ENCODE measurements at regions not wholly inside any gene's neighbourhood (a gene's known extent, or its start where the extent isn't known, plus 50 kb on each side); places are given as distances from the start of the nearest gene placed in this dataset.
"Not testable (repeated sequence)": the region's sequence is repeated elsewhere in the genome, so short reads cannot be mapped to it uniquely, and the experiment has no call there.

DNA sequence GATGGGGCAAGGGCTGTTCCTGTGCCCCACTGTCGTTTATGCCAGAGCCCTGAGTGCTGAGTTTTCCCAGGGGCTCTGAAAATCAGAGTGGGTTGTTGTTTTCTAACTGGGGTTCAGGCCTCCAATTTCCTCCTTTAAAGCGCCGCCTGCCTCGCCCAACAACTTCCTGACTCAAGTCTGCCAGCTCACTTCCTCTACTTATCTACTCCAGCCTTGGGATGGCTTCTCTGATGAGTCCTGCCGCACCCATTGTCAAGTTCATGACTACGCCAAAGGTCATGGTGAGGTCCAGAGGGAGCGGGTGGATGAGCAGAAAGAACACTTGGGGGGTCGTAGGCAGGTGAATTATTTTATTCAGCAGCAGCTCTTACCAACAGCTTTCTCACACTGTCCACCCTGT is 104.7 kb downstream of the UTP18 start:
- no peak overlapping the region for H3K27ac ChIP-seq (ENCODE audit: low read depth, low read length, poor library complexity, severe bottlenecking)
- no peaks in the 10 kb centered on the region for H3K4me1 ChIP-seq (ENCODE audit: insufficient read depth, low read length, severe bottlenecking)
- TF ChIP-seq EZH2 (IDR thresholded peaks at IDR 0.05; ENCODE audit: borderline replicate concordance, low read length): no peak
- TF ChIP-seq, protein P1, sequence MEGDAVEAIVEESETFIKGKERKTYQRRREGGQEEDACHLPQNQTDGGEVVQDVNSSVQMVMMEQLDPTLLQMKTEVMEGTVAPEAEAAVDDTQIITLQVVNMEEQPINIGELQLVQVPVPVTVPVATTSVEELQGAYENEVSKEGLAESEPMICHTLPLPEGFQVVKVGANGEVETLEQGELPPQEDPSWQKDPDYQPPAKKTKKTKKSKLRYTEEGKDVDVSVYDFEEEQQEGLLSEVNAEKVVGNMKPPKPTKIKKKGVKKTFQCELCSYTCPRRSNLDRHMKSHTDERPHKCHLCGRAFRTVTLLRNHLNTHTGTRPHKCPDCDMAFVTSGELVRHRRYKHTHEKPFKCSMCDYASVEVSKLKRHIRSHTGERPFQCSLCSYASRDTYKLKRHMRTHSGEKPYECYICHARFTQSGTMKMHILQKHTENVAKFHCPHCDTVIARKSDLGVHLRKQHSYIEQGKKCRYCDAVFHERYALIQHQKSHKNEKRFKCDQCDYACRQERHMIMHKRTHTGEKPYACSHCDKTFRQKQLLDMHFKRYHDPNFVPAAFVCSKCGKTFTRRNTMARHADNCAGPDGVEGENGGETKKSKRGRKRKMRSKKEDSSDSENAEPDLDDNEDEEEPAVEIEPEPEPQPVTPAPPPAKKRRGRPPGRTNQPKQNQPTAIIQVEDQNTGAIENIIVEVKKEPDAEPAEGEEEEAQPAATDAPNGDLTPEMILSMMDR (IDR thresholded peaks at IDR 0.05; ENCODE audit: low read length): no peak

DNA sequence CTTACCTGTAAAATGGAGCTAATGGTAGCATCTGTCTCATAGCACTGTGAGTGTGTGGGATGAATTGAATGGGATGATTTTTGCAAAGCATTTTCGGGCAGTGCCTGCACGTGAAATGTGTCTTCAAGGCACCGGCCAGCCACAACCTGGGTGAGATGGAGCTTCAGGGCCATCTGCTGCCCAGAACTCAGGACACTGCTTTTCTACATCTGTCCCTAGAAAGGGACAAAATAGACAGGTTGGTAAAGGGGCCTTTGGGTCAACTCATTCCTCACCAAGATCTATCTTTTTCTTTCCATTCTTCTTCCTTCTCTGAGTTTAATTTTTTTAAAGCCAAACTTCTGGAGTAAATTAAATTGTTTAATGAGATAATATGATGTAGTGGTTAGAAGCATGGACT is 106.5 kb downstream of the UTP18 start:
- Histone ChIP-seq H3K9me3 (ENCODE audit: low read length) (no peaks in the 10 kb centered on the region), H3K9me2 (ENCODE audit: low read depth, low read length) (no peaks in the 10 kb centered on the region), H3K79me2 (ENCODE audit: insufficient read depth, low read length) (no peaks in the 10 kb centered on the region), H3K36me3 (ENCODE audit: insufficient read depth, low read length) (no peaks in the 10 kb centered on the region), H3K4me2 (ENCODE audit: low read length) (no peak overlapping the region), H3K27ac (ENCODE audit: low read depth, low read length, poor library complexity, severe bottlenecking) (no peak overlapping the region), H3F3A (ENCODE audit: insufficient read depth, low read length) (no peaks in the 10 kb centered on the region), H2AFZ (ENCODE audit: low read length) (no peak overlapping the region), H4K20me1 (ENCODE audit: insufficient read depth, low read length) (no peaks in the 10 kb centered on the region), H3K4me1 (ENCODE audit: insufficient read depth, low read length, severe bottlenecking) (peaks cover 2% of the 10 kb centered on the region), H3K27me3 (ENCODE audit: insufficient read depth, low read length) (no peaks in the 10 kb centered on the region; the same call in 1 of the 2 replicates), H3K4me3 (ENCODE audit: low read depth, low read length, poor library complexity, severe bottlenecking) (no peak overlapping the region), H3K9ac (ENCODE audit: low read length) (no peak overlapping the region)
- no peak for TF ChIP-seq EZH2 (IDR thresholded peaks at IDR 0.05; ENCODE audit: borderline replicate concordance, low read length)
- TF ChIP-seq, protein P1 (IDR thresholded peaks at IDR 0.05; ENCODE audit: low read length): no peak

More for the DNA sequence above, 104.7 kb downstream of the UTP18 start:
- H4K20me1 ChIP-seq (ENCODE audit: insufficient read depth, low read length): no peaks in the 10 kb centered on the region
- no peak overlapping the region for H3K4me2 ChIP-seq (ENCODE audit: low read length)
- H2AFZ ChIP-seq (ENCODE audit: low read length): no peak overlapping the region
- no peak overlapping the region for H3K4me3 ChIP-seq (ENCODE audit: low read depth, low read length, poor library complexity, severe bottlenecking)
- H3K36me3 ChIP-seq (ENCODE audit: insufficient read depth, low read length): no peaks in the 10 kb centered on the region
- H3K9me3 ChIP-seq (ENCODE audit: low read length): no peaks in the 10 kb centered on the region
- no peaks in the 10 kb centered on the region for H3K9me2 ChIP-seq (ENCODE audit: low read depth, low read length)
- no peaks in the 10 kb centered on the region for H3K79me2 ChIP-seq (ENCODE audit: insufficient read depth, low read length)
- no peaks in the 10 kb centered on the region; the same call in 1 of the 2 replicates for H3K27me3 ChIP-seq (ENCODE audit: insufficient read depth, low read length)
- H3F3A ChIP-seq (ENCODE audit: insufficient read depth, low read length): no peaks in the 10 kb centered on the region
- no peak overlapping the region for H3K9ac ChIP-seq (ENCODE audit: low read length)

DNA sequence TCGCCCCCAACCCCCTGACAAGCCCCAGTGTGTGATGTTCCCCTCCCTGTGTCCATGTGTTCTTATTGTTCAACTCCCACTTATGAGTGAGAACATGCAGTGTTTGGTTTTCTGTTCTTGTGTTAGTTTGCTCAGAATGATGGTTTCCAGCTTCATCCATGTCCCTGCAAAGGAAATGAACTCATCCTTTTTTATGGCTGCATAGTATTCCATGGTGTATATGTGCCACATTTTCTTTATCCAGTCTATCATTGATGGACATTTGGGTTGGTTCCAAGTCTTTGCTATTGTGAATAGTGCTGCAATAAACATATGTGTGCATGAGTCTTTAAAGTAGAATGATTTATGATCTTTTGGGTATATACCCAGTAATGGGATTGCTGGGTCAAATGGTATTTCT is 107.5 kb downstream of the UTP18 start:
- H3K9me3 ChIP-seq (ENCODE audit: low read length); H3K36me3 ChIP-seq (ENCODE audit: insufficient read depth, low read length): not testable (repeated sequence)

DNA sequence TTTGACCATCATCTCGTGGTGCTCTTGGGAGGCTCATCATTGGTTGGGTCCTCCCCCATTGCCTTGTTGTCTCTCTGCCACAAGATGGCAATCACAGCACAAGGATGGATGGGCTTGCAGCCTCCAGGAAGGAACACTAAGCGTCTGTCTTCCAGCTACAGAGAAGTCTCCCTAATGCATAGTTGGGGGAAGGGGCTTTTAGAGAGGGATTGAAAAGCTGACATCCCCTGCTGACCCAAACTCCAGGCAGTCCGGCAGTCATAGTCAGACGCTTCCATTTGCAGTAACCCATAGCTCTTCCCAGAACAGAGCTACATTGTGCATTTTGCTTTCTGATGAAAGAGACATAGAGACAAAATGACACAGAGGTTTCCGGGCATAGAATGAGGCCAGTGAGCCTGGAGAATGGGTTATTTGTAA is 111.4 kb downstream of the UTP18 start:
- H3K27ac ChIP-seq (ENCODE audit: low read depth, low read length, poor library complexity, severe bottlenecking): no peak overlapping the region
- H3K4me2 ChIP-seq (ENCODE audit: low read length): peak overlapping the region; percentile 60
- no peaks in the 10 kb centered on the region for H3K27me3 ChIP-seq (ENCODE audit: insufficient read depth, low read length)
- peak overlapping the region; percentile 35 for H3K9ac ChIP-seq (ENCODE audit: low read length)
- TF ChIP-seq, protein P1 (IDR thresholded peaks at IDR 0.05; ENCODE audit: low read length): peak; percentile 77
- no peak for TF ChIP-seq EZH2 (IDR thresholded peaks at IDR 0.05; ENCODE audit: borderline replicate concordance, low read length)
- no peaks in the 10 kb centered on the region for H3K9me2 ChIP-seq (ENCODE audit: low read depth, low read length)
- peak overlapping the region; percentile 76; the same call in 1 of the 2 replicates for H2AFZ ChIP-seq (ENCODE audit: low read length)
- peak overlapping the region; percentile 61 for H3K4me3 ChIP-seq (ENCODE audit: low read depth, low read length, poor library complexity, severe bottlenecking)
- no peaks in the 10 kb centered on the region for H3F3A ChIP-seq (ENCODE audit: insufficient read depth, low read length)
- H3K4me1 ChIP-seq (ENCODE audit: insufficient read depth, low read length, severe bottlenecking): peaks cover 9% of the 10 kb centered on the region
- no peaks in the 10 kb centered on the region for H3K36me3 ChIP-seq (ENCODE audit: insufficient read depth, low read length)
- no peaks in the 10 kb centered on the region for H4K20me1 ChIP-seq (ENCODE audit: insufficient read depth, low read length)
- H3K9me3 ChIP-seq (ENCODE audit: low read length): no peaks in the 10 kb centered on the region
- H3K79me2 ChIP-seq (ENCODE audit: insufficient read depth, low read length): no peaks in the 10 kb centered on the region

More for the DNA sequence above, 107.5 kb downstream of the UTP18 start:
- H3K4me3 ChIP-seq (ENCODE audit: low read depth, low read length, poor library complexity, severe bottlenecking); H3K79me2 ChIP-seq (ENCODE audit: insufficient read depth, low read length); H3K27me3 ChIP-seq (ENCODE audit: insufficient read depth, low read length); H3K4me1 ChIP-seq (ENCODE audit: insufficient read depth, low read length, severe bottlenecking); H3F3A ChIP-seq (ENCODE audit: insufficient read depth, low read length); H3K9me2 ChIP-seq (ENCODE audit: low read depth, low read length); H3K27ac ChIP-seq (ENCODE audit: low read depth, low read length, poor library complexity, severe bottlenecking); H4K20me1 ChIP-seq (ENCODE audit: insufficient read depth, low read length); H3K9ac ChIP-seq (ENCODE audit: low read length); H3K4me2 ChIP-seq (ENCODE audit: low read length); H2AFZ ChIP-seq (ENCODE audit: low read length): not testable (repeated sequence)
